DND-41 (cell line): ENCODE measurements at regions not wholly inside any gene's neighbourhood (a gene's known extent, or its start where the extent isn't known, plus 50 kb on each side); places are given as distances from the start of the nearest gene placed in this dataset.
"Not testable (repeated sequence)": the region's sequence is repeated elsewhere in the genome, so short reads cannot be mapped to it uniquely, and the experiment has no call there.

Experiments used
- ATAC-seq: fragments of 200-7000 bp; cut with Tn5 transposase; 3 replicates; pipeline ENCODE4 v1.9.1; 2021; ENCODE audit warnings: low read depth; ENCODE audit not compliant: insufficient read depth
- DNase-seq: peaks from one replicate; pipeline ENCODE4 v3.0.0-alpha.2; 2020
- H2AFZ ChIP-seq: 2 replicates; pipeline ENCODE4 v1.6.0; 2012; ENCODE audit warnings: low read depth, low read length
- H3K27ac ChIP-seq: 2 replicates; pipeline ENCODE4 v1.5.1; 2012; ENCODE audit warnings: low read length, inconsistent platforms
- H3K27me3 ChIP-seq: fragments of 200-600 bp; sonication (generic); 2 replicates; pipeline ENCODE4 v1.6.0; 2012; ENCODE audit warnings: low read length, mild to moderate bottlenecking, inconsistent platforms; ENCODE audit not compliant: insufficient read depth, poor library complexity
- H3K36me3 ChIP-seq: 2 replicates; pipeline ENCODE4 v1.5.1; 2012; ENCODE audit warnings: low read length, inconsistent platforms; ENCODE audit not compliant: insufficient read depth
- H3K4me1 ChIP-seq: 2 replicates; pipeline ENCODE4 v1.5.1; 2012; ENCODE audit warnings: mild to moderate bottlenecking, low read length; ENCODE audit not compliant: insufficient read depth
- H3K4me2 ChIP-seq: 2 replicates; pipeline ENCODE4 v1.6.0; 2012; ENCODE audit warnings: mild to moderate bottlenecking, moderate library complexity, low read length, inconsistent platforms; ENCODE audit not compliant: insufficient read depth
- H3K4me3 ChIP-seq, 2 experiments: fragments of 200-600 bp in 1 of 2; shearing (Covaris generic) in 1 of 2; 2 replicates each; pipeline ENCODE4 v1.5.1; 2012 to 2016; ENCODE audit warnings: inconsistent platforms in 2 of 2, low read length in 2 of 2, mild to moderate bottlenecking in 2 of 2, low read depth in 1 of 2, moderate library complexity in 1 of 2
- H3K79me2 ChIP-seq: 2 replicates; pipeline ENCODE4 v1.6.0; 2012; ENCODE audit warnings: low read length, inconsistent platforms; ENCODE audit not compliant: insufficient read depth
- H3K9ac ChIP-seq: 2 replicates; pipeline ENCODE4 v1.6.0; 2012; ENCODE audit warnings: low read depth, mild to moderate bottlenecking, inconsistent platforms, low read length, moderate library complexity
- H3K9me3 ChIP-seq: 2 replicates; pipeline ENCODE4 v1.5.1; 2012; ENCODE audit warnings: low read length, moderate library complexity, mild to moderate bottlenecking, inconsistent platforms; ENCODE audit not compliant: insufficient read depth, severe bottlenecking
- H4K20me1 ChIP-seq: 2 replicates; pipeline ENCODE4 v1.6.0; 2012; ENCODE audit warnings: low read length; ENCODE audit not compliant: insufficient read depth
- EZH2 ChIP-seq: IDR thresholded peaks from 3 replicates; pipeline ENCODE4 v1.6.1; 2012; ENCODE audit warnings: borderline replicate concordance, low read depth, mild to moderate bottlenecking, moderate library complexity, low read length, inconsistent platforms; ENCODE audit not compliant: severe bottlenecking
- TF ChIP-seq, protein P1 (sequence below): IDR thresholded peaks from 2 replicates; pipeline ENCODE4 v1.5.1; 2012; ENCODE audit warnings: borderline replicate concordance, low read length, moderate library complexity, mild to moderate bottlenecking; ENCODE audit not compliant: poor library complexity, severe bottlenecking; ENCODE audit errors: extremely low read depth

DNA sequence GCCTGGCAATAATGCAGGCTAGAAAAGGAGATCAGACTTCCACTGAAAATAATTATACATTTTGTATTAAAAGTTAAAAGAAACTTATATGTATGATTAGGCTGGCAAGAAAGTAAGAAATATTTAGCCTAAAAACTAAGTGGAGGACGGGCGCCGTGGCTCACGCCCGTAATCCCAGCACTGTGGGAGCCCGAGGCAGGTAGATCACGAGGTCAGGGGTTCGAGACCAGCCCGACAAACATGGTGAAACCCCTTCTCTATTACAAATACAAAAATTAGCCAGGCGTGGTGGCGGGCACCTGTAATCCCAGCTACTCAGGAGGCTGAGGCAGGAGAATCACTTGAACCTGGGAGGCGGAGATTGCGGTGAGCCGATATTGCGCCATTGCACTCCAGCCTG lies 707.0 kb downstream of the C6orf118 start:
- not testable (repeated sequence) for H3K4me1 ChIP-seq, H3K27me3 ChIP-seq, H3K27ac ChIP-seq, H3K9ac ChIP-seq, H3K4me2 ChIP-seq, H3K79me2 ChIP-seq, H3K4me3 ChIP-seq, H2AFZ ChIP-seq, H3K36me3 ChIP-seq, H4K20me1 ChIP-seq, H3K9me3 ChIP-seq, DNase-seq, ATAC-seq

DNA sequence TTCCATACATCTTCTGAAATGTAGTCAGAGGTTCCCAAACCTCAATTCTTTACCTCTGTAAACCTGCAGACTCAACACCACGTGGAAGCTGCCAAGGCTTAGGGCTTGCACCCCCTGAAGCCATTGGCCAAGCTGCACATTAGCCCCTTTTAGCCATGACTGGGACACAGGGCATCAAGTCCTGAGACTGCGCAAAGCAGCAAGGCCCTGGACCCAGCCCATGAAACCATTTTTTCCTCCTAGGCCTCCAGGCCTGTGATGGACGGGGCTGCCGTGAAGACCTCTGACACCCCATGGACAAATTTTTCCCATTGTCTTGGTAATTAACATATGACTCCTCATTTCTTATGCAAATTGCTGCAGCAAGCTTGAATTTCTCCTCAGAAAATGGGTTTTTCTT lies 727.8 kb downstream of the C6orf118 start:
- Histone ChIP-seq H3K9ac (no peak overlapping the region), H2AFZ (no peak overlapping the region), H3K36me3 (no peaks in the 10 kb centered on the region), H3K79me2 (no peaks in the 10 kb centered on the region), H3K4me3 (no peak overlapping the region), H3K27me3 (no peaks in the 10 kb centered on the region), H3K4me1 (no peaks in the 10 kb centered on the region), H3K4me2 (no peak overlapping the region), H3K9me3 (peaks cover 3% of the 10 kb centered on the region), H4K20me1 (no peaks in the 10 kb centered on the region), H3K27ac (no peak overlapping the region)
- no peak for DNase-seq
- ATAC-seq = no peak
- TF ChIP-seq EZH2 = no peak
- TF ChIP-seq, protein P1, sequence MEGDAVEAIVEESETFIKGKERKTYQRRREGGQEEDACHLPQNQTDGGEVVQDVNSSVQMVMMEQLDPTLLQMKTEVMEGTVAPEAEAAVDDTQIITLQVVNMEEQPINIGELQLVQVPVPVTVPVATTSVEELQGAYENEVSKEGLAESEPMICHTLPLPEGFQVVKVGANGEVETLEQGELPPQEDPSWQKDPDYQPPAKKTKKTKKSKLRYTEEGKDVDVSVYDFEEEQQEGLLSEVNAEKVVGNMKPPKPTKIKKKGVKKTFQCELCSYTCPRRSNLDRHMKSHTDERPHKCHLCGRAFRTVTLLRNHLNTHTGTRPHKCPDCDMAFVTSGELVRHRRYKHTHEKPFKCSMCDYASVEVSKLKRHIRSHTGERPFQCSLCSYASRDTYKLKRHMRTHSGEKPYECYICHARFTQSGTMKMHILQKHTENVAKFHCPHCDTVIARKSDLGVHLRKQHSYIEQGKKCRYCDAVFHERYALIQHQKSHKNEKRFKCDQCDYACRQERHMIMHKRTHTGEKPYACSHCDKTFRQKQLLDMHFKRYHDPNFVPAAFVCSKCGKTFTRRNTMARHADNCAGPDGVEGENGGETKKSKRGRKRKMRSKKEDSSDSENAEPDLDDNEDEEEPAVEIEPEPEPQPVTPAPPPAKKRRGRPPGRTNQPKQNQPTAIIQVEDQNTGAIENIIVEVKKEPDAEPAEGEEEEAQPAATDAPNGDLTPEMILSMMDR = no peak

DNA sequence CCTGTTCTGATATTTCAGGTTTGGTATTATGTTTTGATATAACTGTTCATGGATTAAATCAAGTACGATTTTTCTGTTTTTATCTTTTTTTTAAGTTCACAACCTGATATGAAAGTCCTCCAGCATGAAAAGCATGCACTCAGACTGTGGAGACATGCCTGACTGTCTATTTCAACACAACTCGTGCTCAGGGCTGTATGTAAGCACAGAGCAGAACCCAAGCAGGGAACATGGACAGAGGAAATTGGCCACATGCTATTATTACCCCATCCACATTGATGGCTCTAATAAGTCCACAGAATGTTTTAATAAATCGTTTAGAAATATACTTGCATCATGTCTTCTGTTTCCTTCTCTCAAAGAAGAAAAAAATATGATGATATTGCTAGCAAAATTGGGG lies 730.4 kb downstream of the C6orf118 start:
- H3K27ac ChIP-seq = no peak overlapping the region
- H3K9me3 ChIP-seq = peaks cover 3% of the 10 kb centered on the region
- H3K4me2 ChIP-seq = no peak overlapping the region
- TF ChIP-seq, protein P1 = no peak
- TF ChIP-seq EZH2 = no peak
- no peaks in the 10 kb centered on the region for H3K27me3 ChIP-seq
- H2AFZ ChIP-seq = no peak overlapping the region
- no peaks in the 10 kb centered on the region for H3K79me2 ChIP-seq
- ATAC-seq (no peak), DNase-seq (no peak)
- no peaks in the 10 kb centered on the region for H3K4me1 ChIP-seq
- H3K9ac ChIP-seq = no peak overlapping the region
- no peak overlapping the region for H3K4me3 ChIP-seq
- no peaks in the 10 kb centered on the region for H3K36me3 ChIP-seq
- no peaks in the 10 kb centered on the region for H4K20me1 ChIP-seq

DNA sequence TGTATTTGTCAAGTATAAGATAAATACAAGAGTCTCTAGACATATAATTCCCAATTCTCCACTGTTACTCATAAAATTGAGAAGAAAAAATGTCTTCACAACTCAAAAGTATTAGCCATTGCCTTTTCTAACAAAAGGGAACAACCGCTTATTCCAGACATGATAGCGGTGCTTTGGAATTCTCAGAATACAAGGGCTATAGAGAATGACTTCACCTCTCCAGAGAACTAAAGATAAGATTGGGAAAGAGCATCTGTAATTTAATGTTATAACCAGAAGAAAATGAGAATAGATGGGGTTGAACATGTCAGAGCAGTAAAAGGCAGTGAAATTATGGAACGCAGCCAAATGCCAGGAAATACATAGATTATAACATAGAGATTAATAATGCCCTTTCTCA lies 730.8 kb downstream of the C6orf118 start:
- Histone ChIP-seq H3K36me3 (no peaks in the 10 kb centered on the region), H4K20me1 (no peaks in the 10 kb centered on the region), H3K79me2 (no peaks in the 10 kb centered on the region), H3K9me3 (peaks cover 3% of the 10 kb centered on the region), H3K4me2 (no peak overlapping the region), H3K27me3 (no peaks in the 10 kb centered on the region), H3K4me3 (no peak overlapping the region), H3K4me1 (no peaks in the 10 kb centered on the region), H2AFZ (no peak overlapping the region), H3K9ac (no peak overlapping the region), H3K27ac (no peak overlapping the region)
- ATAC-seq (no peak), DNase-seq (no peak)
- TF ChIP-seq, protein P1 = no peak
- no peak for TF ChIP-seq EZH2
